HFFc6 (cell line): ENCODE measurements at regions not wholly inside any gene's neighbourhood (a gene's known extent, or its start where the extent isn't known, plus 50 kb on each side); places are given as distances from the start of the nearest gene placed in this dataset.

Experiments
- DNase-seq: peaks from one replicate; pipeline ENCODE4 v3.0.0-alpha.2; 2018
- H3K27ac Mint-ChIP-seq: 2 replicates; pipeline ENCODE4 v1.8.0; 2020; ENCODE audit warnings: mild to moderate bottlenecking, mixed read lengths
- H3K27me3 Mint-ChIP-seq: 2 replicates; pipeline ENCODE4 v1.8.0; 2021; ENCODE audit warnings: mild to moderate bottlenecking, moderate library complexity, mixed read lengths; ENCODE audit not compliant: insufficient read depth
- H3K36me3 Mint-ChIP-seq: 2 replicates; pipeline ENCODE4 v1.8.0; 2021; ENCODE audit warnings: low read depth, mixed read lengths
- H3K4me1 Mint-ChIP-seq: 2 replicates; pipeline ENCODE4 v1.8.0; 2020; ENCODE audit warnings: low read depth, mixed read lengths
- H3K4me3 Mint-ChIP-seq: 2 replicates; pipeline ENCODE4 v1.8.0; 2020; ENCODE audit warnings: mild to moderate bottlenecking, moderate library complexity, mixed read lengths
- H3K9me3 Mint-ChIP-seq: 2 replicates; pipeline ENCODE4 v1.8.0; 2020; ENCODE audit warnings: mild to moderate bottlenecking, mixed read lengths
- TF ChIP-seq, protein P1 (sequence below): fragments of 200-600 bp; sonication (generic); IDR thresholded peaks from 2 replicates; pipeline ENCODE4 v1.5.0; 2021; ENCODE audit warnings: antibody characterized with exemption, mild to moderate bottlenecking

DNA sequence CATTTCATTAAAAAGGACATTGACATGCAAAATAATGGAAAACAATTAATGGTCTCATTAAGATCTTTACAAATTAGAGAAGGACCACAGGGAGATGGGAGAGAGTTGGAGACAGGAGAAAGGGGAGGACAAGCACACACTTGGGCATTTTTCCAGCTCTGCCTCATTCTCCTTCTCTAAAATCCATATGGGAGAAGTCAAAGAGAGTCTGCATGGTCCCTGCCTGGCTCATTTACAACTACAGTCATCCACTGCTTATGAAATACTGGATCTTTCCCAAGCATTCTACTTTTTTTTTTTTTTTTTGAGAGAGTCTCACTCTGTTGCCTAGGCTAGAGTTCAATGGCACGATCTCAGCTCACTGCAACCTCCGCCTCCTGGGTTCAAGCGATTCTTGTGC, 518.9 kb upstream of the CELF2 start:
- TF ChIP-seq, protein P1, sequence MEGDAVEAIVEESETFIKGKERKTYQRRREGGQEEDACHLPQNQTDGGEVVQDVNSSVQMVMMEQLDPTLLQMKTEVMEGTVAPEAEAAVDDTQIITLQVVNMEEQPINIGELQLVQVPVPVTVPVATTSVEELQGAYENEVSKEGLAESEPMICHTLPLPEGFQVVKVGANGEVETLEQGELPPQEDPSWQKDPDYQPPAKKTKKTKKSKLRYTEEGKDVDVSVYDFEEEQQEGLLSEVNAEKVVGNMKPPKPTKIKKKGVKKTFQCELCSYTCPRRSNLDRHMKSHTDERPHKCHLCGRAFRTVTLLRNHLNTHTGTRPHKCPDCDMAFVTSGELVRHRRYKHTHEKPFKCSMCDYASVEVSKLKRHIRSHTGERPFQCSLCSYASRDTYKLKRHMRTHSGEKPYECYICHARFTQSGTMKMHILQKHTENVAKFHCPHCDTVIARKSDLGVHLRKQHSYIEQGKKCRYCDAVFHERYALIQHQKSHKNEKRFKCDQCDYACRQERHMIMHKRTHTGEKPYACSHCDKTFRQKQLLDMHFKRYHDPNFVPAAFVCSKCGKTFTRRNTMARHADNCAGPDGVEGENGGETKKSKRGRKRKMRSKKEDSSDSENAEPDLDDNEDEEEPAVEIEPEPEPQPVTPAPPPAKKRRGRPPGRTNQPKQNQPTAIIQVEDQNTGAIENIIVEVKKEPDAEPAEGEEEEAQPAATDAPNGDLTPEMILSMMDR = no peak
- H3K9me3 Mint-ChIP-seq = peaks cover 36% of the 10 kb centered on the region
- no peak for DNase-seq

DNA sequence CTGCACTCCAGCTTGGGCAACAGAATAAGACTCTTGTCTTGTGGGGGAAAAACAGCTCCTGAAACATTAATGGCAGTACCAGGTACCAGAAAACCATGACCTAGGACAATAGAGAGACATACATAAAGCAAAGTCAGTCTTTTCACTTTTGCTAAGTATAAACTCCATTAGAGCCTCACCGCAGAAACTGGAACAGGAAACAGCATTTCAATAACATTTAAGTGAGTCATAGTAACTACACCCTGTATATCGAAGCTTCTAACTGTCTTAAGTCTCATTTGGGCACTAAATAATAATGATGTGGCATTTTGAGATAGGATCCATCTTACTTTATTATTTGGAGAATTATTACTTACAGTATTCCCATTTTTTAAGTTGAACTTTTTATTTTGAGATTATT, 517.8 kb upstream of the CELF2 start:
- TF ChIP-seq, protein P1 = no peak
- Mint-ChIP-seq H3K4me1 (no peaks in the 10 kb centered on the region), H3K9me3 (peaks cover 34% of the 10 kb centered on the region), H3K27me3 (no peaks in the 10 kb centered on the region), H3K36me3 (no peaks in the 10 kb centered on the region), H3K27ac (no peak overlapping the region), H3K4me3 (no peak overlapping the region)
- no peak for DNase-seq

More for the DNA sequence above, 518.9 kb upstream of the CELF2 start:
- H3K27ac Mint-ChIP-seq = no peak overlapping the region
- no peaks in the 10 kb centered on the region for H3K4me1 Mint-ChIP-seq
- no peak overlapping the region for H3K4me3 Mint-ChIP-seq
- no peaks in the 10 kb centered on the region for H3K27me3 Mint-ChIP-seq
- H3K36me3 Mint-ChIP-seq = no peaks in the 10 kb centered on the region

DNA sequence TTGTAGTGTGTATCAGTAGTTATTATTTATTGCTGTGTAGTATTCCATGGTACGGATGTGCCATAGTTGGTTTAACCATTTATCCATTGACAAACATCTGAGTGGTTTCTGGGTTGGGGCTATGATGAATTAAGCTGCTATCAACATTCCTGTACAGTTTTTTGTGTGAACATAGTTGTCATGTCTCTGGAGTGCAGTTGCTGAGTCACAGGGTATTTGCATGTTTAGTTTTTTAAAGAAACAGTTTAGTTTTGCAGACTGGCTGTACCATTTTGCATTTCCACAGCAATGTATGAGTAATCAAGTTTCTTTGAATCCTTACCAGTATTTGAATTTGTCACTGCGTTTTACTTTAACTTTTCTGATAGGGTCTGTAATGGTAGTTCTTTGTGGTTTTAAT, 516.7 kb upstream of the CELF2 start:
- Mint-ChIP-seq H3K27ac (no peak overlapping the region), H3K36me3 (no peaks in the 10 kb centered on the region)
- DNase-seq = no peak

DNA sequence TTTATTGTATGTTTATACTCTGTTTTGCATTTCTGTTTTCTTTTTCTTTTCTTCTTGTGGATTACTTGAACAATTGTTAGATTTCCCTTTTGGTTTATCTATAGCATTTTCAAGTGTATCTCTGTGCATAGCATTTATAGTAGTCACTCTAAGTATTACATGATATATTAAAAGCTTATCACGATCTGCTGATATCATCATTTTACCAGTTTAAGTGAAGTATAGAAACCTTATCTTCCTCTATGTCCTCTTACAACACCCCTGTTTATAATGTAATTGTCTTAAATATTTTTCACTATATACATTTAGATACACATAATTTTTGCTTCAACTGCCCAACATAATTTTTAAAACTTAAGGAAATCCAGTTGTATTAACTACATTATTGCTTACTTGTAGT, 513.9 kb upstream of the CELF2 start:
- no peak for DNase-seq
- no peak overlapping the region for H3K27ac Mint-ChIP-seq
- no peaks in the 10 kb centered on the region for H3K4me1 Mint-ChIP-seq
- no peak overlapping the region for H3K4me3 Mint-ChIP-seq
- no peaks in the 10 kb centered on the region for H3K27me3 Mint-ChIP-seq
- H3K36me3 Mint-ChIP-seq = no peaks in the 10 kb centered on the region
- TF ChIP-seq, protein P1 = no peak
- H3K9me3 Mint-ChIP-seq = peaks cover 36% of the 10 kb centered on the region

More for the DNA sequence above, 516.7 kb upstream of the CELF2 start:
- TF ChIP-seq, protein P1 = no peak
- Mint-ChIP-seq H3K4me3 (no peak overlapping the region), H3K27me3 (no peaks in the 10 kb centered on the region), H3K9me3 (peaks cover 35% of the 10 kb centered on the region), H3K4me1 (no peaks in the 10 kb centered on the region)

DNA sequence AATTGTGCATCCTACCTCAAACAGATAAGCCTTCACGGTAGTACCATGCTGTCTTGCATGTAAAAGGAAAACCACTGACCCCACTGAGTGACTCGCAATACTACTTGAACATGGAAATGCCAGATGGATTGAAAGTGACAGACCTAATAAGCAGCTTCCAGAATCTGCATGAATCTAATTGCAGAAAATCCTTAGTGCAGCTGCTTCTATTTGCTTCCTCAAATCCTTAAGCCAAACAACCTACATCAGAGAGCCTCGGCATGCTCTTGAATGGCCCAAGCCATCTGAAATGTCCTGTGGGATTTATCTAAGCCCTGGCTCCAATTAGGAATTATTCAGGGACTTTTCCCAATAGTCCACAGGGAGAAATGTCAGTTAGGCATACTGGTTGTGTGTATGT, 509.5 kb upstream of the CELF2 start:
- Mint-ChIP-seq H3K36me3 (no peaks in the 10 kb centered on the region), H3K4me3 (no peak overlapping the region)

More for the DNA sequence above, 509.5 kb upstream of the CELF2 start:
- Mint-ChIP-seq H3K27me3 (no peaks in the 10 kb centered on the region), H3K4me1 (no peaks in the 10 kb centered on the region), H3K9me3 (peaks cover 40% of the 10 kb centered on the region), H3K27ac (no peak overlapping the region)
- TF ChIP-seq, protein P1 = no peak
- no peak for DNase-seq
